HG02759 (cell line): ENCODE measurements at regions not wholly inside any gene's neighbourhood (a gene's known extent, or its start where the extent isn't known, plus 50 kb on each side); places are given as distances from the start of the nearest gene placed in this dataset.

Source experiments
- ATAC-seq: cut with Tn5 transposase; IDR thresholded peaks from one replicate; pipeline ENCODE4 v1.9.1; 2021; ENCODE audit warnings: mild to moderate bottlenecking, moderate library complexity; ENCODE audit not compliant: unreplicated experiment

GRCh38 chr16:73614131-73614530 lies 566.2 kb upstream of the ZFHX3 start:
- no peak for ATAC-seq

DNA sequence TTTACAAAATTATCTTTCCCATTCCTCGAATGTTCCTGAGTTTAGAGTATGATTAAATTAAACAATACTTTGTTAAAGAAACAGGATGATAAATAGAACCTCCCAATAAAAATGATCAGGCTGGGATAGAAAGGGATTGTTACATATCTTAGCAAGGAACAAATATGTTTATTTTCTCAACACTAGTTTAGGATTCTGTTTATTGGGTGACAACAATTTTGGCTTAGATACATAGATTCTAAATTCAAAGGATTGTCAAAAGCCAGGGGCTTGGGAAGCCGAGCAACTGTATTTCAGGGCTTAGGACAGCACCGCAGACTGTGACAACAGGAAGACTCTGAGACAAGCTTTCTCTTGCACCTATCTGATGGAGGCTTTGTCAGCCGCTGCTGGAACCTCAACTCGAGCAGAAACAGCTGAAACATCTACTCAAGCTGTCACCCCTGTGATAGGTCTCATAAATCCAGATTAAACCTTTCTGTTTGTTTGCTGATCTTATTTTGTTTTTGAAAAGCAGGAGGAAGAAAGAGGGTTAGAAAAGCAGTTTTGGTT lies 562.8 kb upstream of the ZFHX3 start:
- ATAC-seq, result no peak

- no peak for ATAC-seq
These were observed 562.2 kb upstream of the ZFHX3 start for GRCh38 chr16:73610160-73610559.

DNA sequence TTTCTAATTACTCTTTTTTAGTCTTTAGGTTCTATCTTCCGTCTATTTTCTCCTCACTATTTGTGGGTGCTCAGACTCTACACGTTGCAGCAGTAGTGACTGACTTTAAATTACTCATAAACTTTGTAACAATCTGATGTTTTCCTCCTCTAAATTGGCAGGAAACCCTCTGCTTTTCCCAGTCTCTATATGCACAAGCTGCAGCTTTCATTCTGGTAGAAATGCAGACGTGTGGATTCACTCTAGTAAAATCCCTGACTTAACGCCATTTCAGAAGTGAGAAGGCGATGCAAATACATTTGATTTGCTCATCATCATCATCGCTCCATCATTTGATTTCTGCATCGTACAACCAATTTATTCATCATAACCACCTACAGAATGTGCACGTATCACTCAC lies 561.0 kb upstream of the ZFHX3 start:
- no peak for ATAC-seq

- ATAC-seq, result no peak
These were observed 557.4 kb upstream of the ZFHX3 start for GRCh38 chr16:73605309-73605708.

- ATAC-seq, result peak; percentile 74
These were observed 554.0 kb upstream of the ZFHX3 start for GRCh38 chr16:73601911-73602310.

DNA sequence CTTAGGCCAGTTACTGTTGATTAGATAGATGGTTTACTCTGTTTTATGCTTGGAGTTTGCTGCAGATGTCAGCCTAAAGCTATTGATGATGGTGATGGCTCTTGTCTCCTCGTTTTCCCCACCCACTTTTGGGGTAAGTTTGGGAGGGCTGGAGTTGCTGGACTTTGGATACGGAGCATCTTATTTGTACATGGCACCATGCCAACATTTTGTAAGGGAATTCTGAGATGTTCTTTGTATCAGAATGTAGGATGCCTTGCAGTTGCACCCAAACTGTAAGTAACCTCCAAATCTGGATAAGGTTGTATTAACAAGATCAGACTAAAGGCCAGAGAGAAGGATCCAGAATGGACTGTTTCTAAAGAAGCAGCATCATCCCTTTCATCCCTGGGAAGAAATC lies 551.9 kb upstream of the ZFHX3 start:
- no peak for ATAC-seq

DNA sequence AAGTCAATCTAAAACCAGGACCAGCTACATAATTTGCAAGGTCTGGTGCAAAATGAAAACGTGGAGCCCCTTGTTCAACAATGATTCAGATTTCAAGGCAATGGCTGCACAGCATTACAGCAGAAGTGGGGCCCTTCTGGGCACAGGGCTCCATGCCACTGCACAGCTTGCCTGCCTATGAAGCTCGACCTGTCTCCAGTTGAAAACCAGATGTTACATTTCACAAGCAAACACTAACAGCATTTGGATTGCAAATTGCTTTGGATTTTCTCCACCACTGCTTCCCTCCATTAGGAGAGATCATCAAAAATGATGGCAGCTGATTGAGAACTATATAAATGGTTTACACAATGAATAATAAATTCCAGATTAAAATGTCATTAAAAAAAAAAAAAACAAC lies 551.4 kb upstream of the ZFHX3 start:
- no peak for ATAC-seq

DNA sequence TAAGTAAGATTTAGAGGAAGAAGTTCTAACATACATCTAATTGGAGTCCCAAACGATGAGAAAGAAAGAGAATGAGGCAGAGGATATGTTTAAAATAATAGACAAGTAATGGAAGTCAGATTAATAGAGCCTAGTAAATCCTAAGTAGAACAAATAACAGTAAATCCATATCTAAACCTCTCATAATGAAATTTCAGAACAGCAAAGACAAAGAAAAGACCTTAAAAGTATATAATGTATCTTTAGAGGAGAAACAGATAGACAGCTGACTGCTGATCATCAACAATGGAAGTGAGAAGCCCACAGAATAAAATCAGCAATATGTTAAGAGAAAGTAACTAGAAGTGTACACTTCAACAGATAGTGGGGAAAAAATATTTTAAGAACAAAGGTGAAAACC lies 536.2 kb upstream of the ZFHX3 start:
- no peak for ATAC-seq

GRCh38 chr16:73572135-73572828 lies 524.4 kb upstream of the ZFHX3 start:
- ATAC-seq, result no peak

DNA sequence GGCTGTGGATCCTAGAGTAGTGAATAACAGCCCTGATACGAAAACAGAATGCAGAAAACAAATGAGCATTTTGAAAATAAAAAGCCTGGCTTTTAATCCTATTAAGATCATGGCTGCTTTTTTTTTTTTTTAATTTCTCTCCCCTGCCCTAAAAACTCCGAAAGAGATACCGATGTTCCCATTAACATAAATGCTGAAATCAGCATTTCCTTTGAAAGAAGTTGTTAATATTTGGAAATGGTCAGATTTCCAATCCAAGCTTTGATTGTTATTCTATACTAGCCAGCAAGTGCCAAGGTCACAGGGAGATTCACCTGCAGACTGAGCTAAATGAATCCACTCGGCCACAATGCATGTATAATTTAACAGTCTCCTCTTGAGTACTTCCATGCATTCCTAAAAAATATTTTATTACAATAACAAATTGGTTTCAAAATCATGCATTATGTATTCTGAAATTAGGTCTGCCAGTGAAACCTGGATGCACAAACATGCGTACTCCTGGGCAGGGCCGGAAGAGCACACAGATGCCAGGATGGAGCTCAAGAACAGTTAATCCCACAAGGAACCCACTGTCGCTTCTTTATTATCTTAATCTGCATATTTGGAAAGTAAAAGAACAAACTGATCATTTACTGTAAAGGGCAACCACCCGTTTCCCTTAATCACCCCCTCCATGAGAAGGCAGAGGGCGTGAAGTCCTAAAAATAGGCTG lies 521.5 kb upstream of the ZFHX3 start:
- ATAC-seq, result no peak

GRCh38 chr16:73568769-73569168 lies 520.8 kb upstream of the ZFHX3 start:
- ATAC-seq, result no peak

DNA sequence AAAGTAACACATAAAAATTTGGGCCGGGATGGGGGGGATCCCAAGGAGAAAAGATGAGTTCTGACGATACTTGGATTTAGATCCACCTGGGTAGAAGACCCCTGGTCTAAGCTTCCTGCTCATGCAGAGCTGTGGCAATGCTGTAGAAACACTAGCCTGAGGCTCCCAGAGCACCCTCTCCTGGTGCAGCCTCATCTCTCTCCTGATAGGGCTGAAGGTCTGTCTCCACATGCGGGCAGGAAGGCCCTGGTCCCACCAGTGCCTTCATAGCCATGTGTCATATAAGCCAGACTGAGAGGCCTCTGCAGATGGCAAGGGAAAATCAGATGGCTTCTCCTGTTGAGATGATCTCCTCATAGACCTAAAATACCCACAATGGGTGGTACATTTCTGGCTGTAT lies 518.0 kb upstream of the ZFHX3 start:
- ATAC-seq, result no peak

- ATAC-seq, result no peak
These were observed 517.3 kb upstream of the ZFHX3 start for GRCh38 chr16:73565263-73565662.

DNA sequence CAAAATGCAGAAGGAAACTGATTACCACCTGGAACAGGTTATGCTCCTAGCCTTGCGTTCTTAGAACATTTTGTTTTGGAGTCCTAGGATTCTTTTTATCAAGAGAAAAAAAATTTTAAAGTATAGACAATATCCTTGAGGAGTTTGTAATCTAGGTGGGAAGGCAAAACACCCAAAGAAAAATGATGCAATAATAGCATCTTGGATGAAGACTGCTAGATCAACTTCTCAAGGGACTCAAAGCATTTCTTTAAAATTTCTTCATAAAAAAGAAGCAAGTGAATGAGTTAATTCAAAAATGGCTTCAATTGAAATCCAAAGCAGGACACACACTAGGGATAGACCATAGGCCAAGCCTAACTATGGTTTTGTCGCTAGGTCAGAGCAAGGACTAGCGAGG lies 515.8 kb upstream of the ZFHX3 start:
- no peak for ATAC-seq

- no peak for ATAC-seq
These were observed 512.6 kb upstream of the ZFHX3 start for GRCh38 chr16:73560497-73560896.

DNA sequence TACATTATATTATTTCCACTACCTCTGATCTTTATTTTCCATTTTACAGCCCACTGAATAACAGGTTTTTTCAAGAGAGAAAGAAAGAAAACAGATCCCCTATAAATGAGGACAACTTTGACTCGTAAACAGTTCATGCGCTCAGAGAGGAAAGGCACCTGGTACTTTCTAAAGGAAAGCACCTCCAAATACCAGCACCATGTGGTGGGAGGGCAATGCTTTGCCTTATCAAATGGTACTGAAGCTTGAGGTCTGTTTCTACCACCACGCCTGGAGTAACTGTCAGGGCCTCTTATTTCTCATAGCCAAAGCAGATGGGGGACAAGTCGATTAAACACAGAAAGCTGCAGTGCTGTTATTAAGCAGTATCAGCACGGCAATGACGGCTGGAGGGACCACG lies 510.3 kb upstream of the ZFHX3 start:
- peak; percentile 82 for ATAC-seq

DNA sequence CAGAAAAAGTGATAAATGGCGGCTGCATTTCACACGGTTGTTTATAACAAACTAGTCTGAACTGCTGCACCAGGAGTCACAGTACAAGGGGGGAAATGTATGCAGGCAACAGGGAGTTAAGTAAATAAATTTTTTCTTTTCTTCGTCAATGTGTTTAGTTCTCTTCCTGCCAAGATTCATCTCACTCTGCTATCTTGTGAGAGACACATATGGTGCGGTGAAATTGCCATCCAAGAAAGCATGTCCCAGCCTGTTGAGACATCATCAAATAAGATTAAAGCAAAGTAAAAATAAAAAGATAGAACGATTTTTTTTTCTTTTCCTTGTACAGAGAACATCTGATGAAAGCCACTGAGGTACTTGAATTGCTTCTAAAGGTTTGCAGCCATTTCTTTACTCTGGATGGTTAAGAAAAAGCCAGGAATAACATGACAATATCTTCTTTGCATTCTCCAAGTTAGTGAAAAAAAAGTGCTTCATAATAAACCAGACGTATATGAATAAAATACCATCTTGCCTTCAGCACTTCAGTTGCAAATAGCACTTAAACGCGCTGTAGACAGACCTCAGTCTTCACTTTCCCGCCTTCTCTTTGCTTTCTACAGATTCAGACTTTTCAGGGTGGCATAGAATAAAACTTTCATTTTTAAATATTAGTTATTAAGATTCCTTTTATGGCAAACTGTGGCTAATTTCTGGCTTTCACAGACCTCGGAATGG lies 506.2 kb upstream of the ZFHX3 start:
- ATAC-seq, result no peak

DNA sequence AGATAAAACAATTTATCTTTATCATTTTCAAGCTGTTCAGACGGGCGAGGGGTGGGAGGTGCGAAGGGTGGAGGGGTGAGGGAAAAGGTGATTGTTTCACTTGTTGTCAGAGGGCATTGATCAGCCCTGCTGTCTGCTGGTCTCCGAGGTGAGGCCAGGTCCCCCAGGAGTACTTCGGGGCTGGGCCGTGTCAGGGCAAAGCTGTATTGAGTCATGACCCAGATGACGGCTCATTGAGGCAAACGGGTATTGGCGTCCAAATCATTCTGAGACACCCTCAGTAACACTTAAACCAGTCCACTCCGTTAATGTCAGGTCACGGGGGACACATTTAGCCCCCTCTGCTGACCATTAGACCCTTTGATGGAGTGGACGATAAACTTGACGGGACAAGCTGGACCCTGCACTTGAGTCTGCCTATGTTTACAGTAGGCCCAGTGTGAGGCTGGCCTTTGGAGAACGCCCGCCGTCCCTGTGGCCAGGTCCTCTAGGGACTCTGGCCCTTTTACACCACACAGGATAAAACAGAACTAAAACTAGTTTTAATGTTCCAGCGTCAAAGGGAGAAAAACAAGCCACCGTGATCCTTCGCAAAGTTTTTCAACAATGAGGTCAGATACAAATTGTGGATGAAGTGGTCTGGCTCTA lies 502.2 kb upstream of the ZFHX3 start:
- no peak for ATAC-seq

DNA sequence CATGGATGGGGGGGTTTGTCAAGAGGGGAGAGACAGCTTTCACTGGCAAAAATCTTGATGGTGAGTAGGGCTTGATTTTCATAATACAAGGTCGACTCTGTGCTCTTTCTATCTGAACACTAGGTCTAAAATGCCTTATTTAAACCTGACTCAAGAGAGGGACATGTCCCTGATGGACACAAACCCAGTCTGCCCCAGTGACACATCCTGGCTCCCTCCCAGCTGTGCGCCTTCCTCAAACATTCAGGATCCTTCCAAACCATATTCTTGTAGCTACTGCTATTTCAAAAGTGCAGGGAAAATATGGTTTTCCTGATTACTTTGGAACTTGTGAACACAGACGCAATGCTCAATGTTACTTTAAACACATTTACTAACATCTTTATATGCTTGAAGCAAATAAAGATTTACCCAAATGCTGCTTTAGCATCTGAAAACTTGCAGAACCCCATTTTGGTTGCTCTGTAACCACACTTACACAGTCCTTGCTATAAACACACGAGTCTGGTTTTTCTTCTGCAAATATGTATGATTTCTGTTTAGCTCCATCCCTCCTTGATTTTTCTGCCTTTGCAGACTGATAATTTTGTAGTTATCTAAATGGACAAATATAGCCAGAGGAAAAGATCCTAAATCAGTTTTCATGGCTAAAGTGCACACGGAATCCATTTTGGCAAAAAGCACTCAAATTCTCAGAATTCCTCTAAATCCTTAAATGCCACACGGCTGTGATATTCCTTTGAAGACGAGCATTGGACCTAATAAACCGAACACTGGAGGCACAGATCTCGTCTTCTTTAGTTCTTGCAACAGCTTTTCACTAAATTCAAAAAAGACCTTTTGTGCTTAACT lies 499.9 kb upstream of the ZFHX3 start:
- ATAC-seq, result no peak
